DND-41 (cell line): ENCODE measurements at regions not wholly inside any gene's neighbourhood (a gene's known extent, or its start where the extent isn't known, plus 50 kb on each side); places are given as distances from the start of the nearest gene placed in this dataset.

ENCODE experiments used
- ATAC-seq: fragments of 200-7000 bp; cut with Tn5 transposase; 3 replicates; pipeline ENCODE4 v1.9.1; 2021; ENCODE audit warnings: low read depth; ENCODE audit not compliant: insufficient read depth
- DNase-seq: peaks from one replicate; pipeline ENCODE4 v3.0.0-alpha.2; 2020
- H2AFZ ChIP-seq: 2 replicates; pipeline ENCODE4 v1.6.0; 2012; ENCODE audit warnings: low read depth, low read length
- H3K27ac ChIP-seq: 2 replicates; pipeline ENCODE4 v1.5.1; 2012; ENCODE audit warnings: low read length, inconsistent platforms
- H3K27me3 ChIP-seq: fragments of 200-600 bp; sonication (generic); 2 replicates; pipeline ENCODE4 v1.6.0; 2012; ENCODE audit warnings: low read length, mild to moderate bottlenecking, inconsistent platforms; ENCODE audit not compliant: insufficient read depth, poor library complexity
- H3K36me3 ChIP-seq: 2 replicates; pipeline ENCODE4 v1.5.1; 2012; ENCODE audit warnings: low read length, inconsistent platforms; ENCODE audit not compliant: insufficient read depth
- H3K4me1 ChIP-seq: 2 replicates; pipeline ENCODE4 v1.5.1; 2012; ENCODE audit warnings: mild to moderate bottlenecking, low read length; ENCODE audit not compliant: insufficient read depth
- H3K4me2 ChIP-seq: 2 replicates; pipeline ENCODE4 v1.6.0; 2012; ENCODE audit warnings: mild to moderate bottlenecking, moderate library complexity, low read length, inconsistent platforms; ENCODE audit not compliant: insufficient read depth
- H3K4me3 ChIP-seq, 2 experiments: fragments of 200-600 bp in 1 of 2; shearing (Covaris generic) in 1 of 2; 2 replicates each; pipeline ENCODE4 v1.5.1; 2012 to 2016; ENCODE audit warnings: inconsistent platforms in 2 of 2, low read length in 2 of 2, mild to moderate bottlenecking in 2 of 2, low read depth in 1 of 2, moderate library complexity in 1 of 2
- H3K79me2 ChIP-seq: 2 replicates; pipeline ENCODE4 v1.6.0; 2012; ENCODE audit warnings: low read length, inconsistent platforms; ENCODE audit not compliant: insufficient read depth
- H3K9ac ChIP-seq: 2 replicates; pipeline ENCODE4 v1.6.0; 2012; ENCODE audit warnings: low read depth, mild to moderate bottlenecking, inconsistent platforms, low read length, moderate library complexity
- H3K9me3 ChIP-seq: 2 replicates; pipeline ENCODE4 v1.5.1; 2012; ENCODE audit warnings: low read length, moderate library complexity, mild to moderate bottlenecking, inconsistent platforms; ENCODE audit not compliant: insufficient read depth, severe bottlenecking
- H4K20me1 ChIP-seq: 2 replicates; pipeline ENCODE4 v1.6.0; 2012; ENCODE audit warnings: low read length; ENCODE audit not compliant: insufficient read depth
- CTCF ChIP-seq: IDR thresholded peaks from 2 replicates; pipeline ENCODE4 v1.5.1; 2012; ENCODE audit warnings: borderline replicate concordance, low read length, moderate library complexity, mild to moderate bottlenecking; ENCODE audit not compliant: poor library complexity, severe bottlenecking; ENCODE audit errors: extremely low read depth
- EZH2 ChIP-seq: IDR thresholded peaks from 3 replicates; pipeline ENCODE4 v1.6.1; 2012; ENCODE audit warnings: borderline replicate concordance, low read depth, mild to moderate bottlenecking, moderate library complexity, low read length, inconsistent platforms; ENCODE audit not compliant: severe bottlenecking

GRCh38 chr15:70362350-70362749 lies 264.6 kb upstream of the TLE3 start:
- no peak overlapping the region for H3K4me3 ChIP-seq
- no peak overlapping the region for H3K9ac ChIP-seq
- TF ChIP-seq EZH2 (no peak), CTCF (no peak)
- H3K4me2 ChIP-seq, result no peak overlapping the region
- H4K20me1 ChIP-seq, result no peaks in the 10 kb centered on the region
- no peak overlapping the region for H2AFZ ChIP-seq
- H3K79me2 ChIP-seq, result no peaks in the 10 kb centered on the region
- DNase-seq, result no peak
- no peak overlapping the region for H3K27ac ChIP-seq
- no peaks in the 10 kb centered on the region for H3K27me3 ChIP-seq
- H3K4me1 ChIP-seq, result peaks cover 3% of the 10 kb centered on the region; the same call in 1 of the 2 replicates
- no peaks in the 10 kb centered on the region for H3K9me3 ChIP-seq
- no peak for ATAC-seq
- no peaks in the 10 kb centered on the region for H3K36me3 ChIP-seq

GRCh38 chr15:70361891-70362290 lies 264.2 kb upstream of the TLE3 start:
- Histone ChIP-seq H3K79me2 (no peaks in the 10 kb centered on the region), H3K36me3 (no peaks in the 10 kb centered on the region), H3K4me1 (no peaks in the 10 kb centered on the region), H3K9ac (no peak overlapping the region), H3K27me3 (no peaks in the 10 kb centered on the region), H3K4me2 (no peak overlapping the region), H4K20me1 (no peaks in the 10 kb centered on the region), H3K9me3 (no peaks in the 10 kb centered on the region), H2AFZ (no peak overlapping the region), H3K4me3 (no peak overlapping the region), H3K27ac (no peak overlapping the region)
- ATAC-seq, result no peak
- DNase-seq, result no peak
- TF ChIP-seq CTCF (no peak), EZH2 (no peak)

- Histone ChIP-seq H3K4me3 (no peak overlapping the region), H3K9me3 (no peaks in the 10 kb centered on the region), H3K4me1 (no peaks in the 10 kb centered on the region), H3K4me2 (no peak overlapping the region), H3K27me3 (no peaks in the 10 kb centered on the region), H3K9ac (no peak overlapping the region), H2AFZ (no peak overlapping the region), H3K36me3 (no peaks in the 10 kb centered on the region), H3K79me2 (no peaks in the 10 kb centered on the region), H3K27ac (no peak overlapping the region), H4K20me1 (no peaks in the 10 kb centered on the region)
- ATAC-seq (no peak), DNase-seq (no peak)
- TF ChIP-seq EZH2 (no peak), CTCF (no peak)
These were observed 263.4 kb upstream of the TLE3 start for GRCh38 chr15:70361106-70361505.
